ENCODE measurements at regions not wholly inside any gene's neighbourhood (a gene's known extent, or its start where the extent isn't known, plus 50 kb on each side); places are given as distances from the start of the nearest gene placed in this dataset.

DNA sequence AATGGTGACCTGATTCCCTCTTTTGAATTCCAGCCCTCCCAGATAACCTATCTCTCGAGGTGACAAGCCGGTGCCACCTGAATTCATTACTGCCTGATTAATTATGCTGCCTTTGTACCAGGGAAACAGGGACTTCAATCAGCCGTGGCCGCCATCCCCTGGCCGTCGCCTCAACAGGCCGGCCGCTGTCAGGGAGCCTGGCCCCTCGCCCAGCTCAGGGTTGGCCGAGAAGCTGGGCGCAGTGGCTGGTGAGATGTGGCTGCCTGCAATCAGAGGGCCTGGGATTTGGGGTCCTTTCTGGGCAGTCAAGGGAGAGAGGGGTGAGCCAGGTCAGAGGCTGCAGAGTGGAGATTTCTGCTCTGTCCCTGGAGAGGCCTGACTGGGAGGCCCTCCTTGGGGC is 91.2 kb downstream of the KCTD15 start:
- 23 to 50% methylated on average over 2 to 11 of the region's 11 CpGs for WGBS, 2 donors
- TF ChIP-seq CTCF (IDR thresholded peaks at IDR 0.05) (no peak), POLR2A (IDR thresholded peaks at IDR 0.05) (no peak)

DNA sequence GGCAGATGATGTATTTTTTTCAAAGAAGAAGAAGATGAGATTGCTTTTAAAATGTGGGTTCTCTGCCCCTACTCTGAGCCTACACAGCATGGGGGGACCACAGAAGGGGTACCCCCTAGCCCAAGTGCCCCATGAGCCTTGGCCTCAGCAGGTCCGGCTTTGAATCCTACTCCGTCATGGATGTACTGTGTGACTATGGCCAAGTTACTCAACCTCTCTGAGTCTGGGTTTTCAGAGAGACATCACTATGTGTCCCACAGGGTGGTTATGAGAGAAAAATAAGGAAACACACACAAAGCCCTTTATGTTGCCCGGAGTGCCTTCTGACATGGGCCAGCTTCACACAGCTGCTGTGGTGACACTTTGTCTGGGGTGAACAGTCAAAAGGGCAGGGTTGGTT is 92.0 kb downstream of the KCTD15 start:
- Histone ChIP-seq H3K4me1 (peaks cover 40% of the 10 kb centered on the region), H3K4me3 (no peak overlapping the region), H3K27ac (no peak overlapping the region), H3K36me3 (replicated peaks in 1 of 2; ENCODE audit: insufficient read depth in 1 of 2, low read depth in 2 of 2) (no peaks in the 10 kb centered on the region), H3K27me3 (no peaks in the 10 kb centered on the region), H3K9me3 (no peaks in the 10 kb centered on the region)
- no peak for DNase-seq
- no peak for ATAC-seq
- intact Hi-C loops (cut with DNase I) = no loop called here
- TF ChIP-seq CTCF (IDR thresholded peaks at IDR 0.05) (no peak), POLR2A (IDR thresholded peaks at IDR 0.05) (no peak)
- 96 to 100% methylated on average over 3 of the region's 3 CpGs for WGBS, 2 donors

More for the DNA sequence above, 91.2 kb downstream of the KCTD15 start:
- Histone ChIP-seq H3K4me3 (no peak overlapping the region), H3K27me3 (no peaks in the 10 kb centered on the region), H3K36me3 (replicated peaks in 1 of 2; ENCODE audit: insufficient read depth in 1 of 2, low read depth in 2 of 2) (no peaks in the 10 kb centered on the region), H3K4me1 (peaks cover 47% of the 10 kb centered on the region), H3K9me3 (no peaks in the 10 kb centered on the region), H3K27ac (peak overlapping the region in 3 of 4 donors; percentile 35 to 50 (median 36))
- intact Hi-C loops (cut with DNase I) = no loop called here
- DNase-seq (peak in 3 of 4 donors; percentile 32 to 77 (median 68)), ATAC-seq (no peak)

GRCh38 chr19:33890569-33890968 is 93.9 kb downstream of the KCTD15 start:
- DNase-seq = no peak
- no peaks in the 10 kb centered on the region for H3K36me3 ChIP-seq (replicated peaks in 1 of 2; ENCODE audit: insufficient read depth in 1 of 2, low read depth in 2 of 2)
- intact Hi-C loops (cut with DNase I) = no loop called here
- H3K4me3 ChIP-seq = no peak overlapping the region
- no peak overlapping the region for H3K27ac ChIP-seq
- no peak for ATAC-seq
- H3K9me3 ChIP-seq = no peaks in the 10 kb centered on the region
- TF ChIP-seq POLR2A (IDR thresholded peaks at IDR 0.05) (no peak), CTCF (IDR thresholded peaks at IDR 0.05) (no peak)
- no peaks in the 10 kb centered on the region for H3K27me3 ChIP-seq
- peaks cover 22% of the 10 kb centered on the region for H3K4me1 ChIP-seq
- 86 to 100% methylated on average over 1 to 2 of the region's 2 CpGs for whole genome bisulfite sequencing, 2 donors

- DNase-seq = no peak
- intact Hi-C loops (cut with DNase I) = no loop called here
Measured at GRCh38 chr19:33891773-33892172, 95.1 kb downstream of the KCTD15 start.

More at GRCh38 chr19:33891773-33892172, 95.1 kb downstream of the KCTD15 start:
- Histone ChIP-seq H3K4me3 (no peak overlapping the region), H3K4me1 (peaks cover 17% of the 10 kb centered on the region), H3K27me3 (no peaks in the 10 kb centered on the region), H3K27ac (no peak overlapping the region), H3K36me3 (replicated peaks in 1 of 2; ENCODE audit: insufficient read depth in 1 of 2, low read depth in 2 of 2) (no peaks in the 10 kb centered on the region), H3K9me3 (no peaks in the 10 kb centered on the region)
- TF ChIP-seq POLR2A (IDR thresholded peaks at IDR 0.05) (no peak), CTCF (IDR thresholded peaks at IDR 0.05) (no peak)
- ATAC-seq = no peak
- 83 to 92% methylated on average over 3 of the region's 3 CpGs for WGBS, 2 donors
